ENCODE measurements at regions not wholly inside any gene's neighbourhood (a gene's known extent, or its start where the extent isn't known, plus 50 kb on each side); places are given as distances from the start of the nearest gene placed in this dataset.

DNA sequence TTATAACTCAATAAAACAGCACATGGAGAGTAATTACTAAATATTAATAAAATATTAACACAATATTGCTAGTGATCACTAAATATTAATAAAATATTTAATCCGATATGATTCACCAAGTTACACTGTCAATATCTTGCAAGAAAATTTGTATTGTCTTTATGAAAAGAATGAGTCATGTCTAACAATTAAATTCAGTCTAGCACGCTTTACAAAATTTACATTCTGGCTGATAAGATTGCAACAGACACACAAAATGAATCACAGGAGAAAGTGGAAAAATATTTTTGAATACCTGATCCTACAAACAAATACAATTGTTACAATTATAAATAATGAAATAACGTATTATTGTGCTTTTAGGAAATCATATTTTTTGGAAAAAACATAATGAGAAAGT, 567.2 kb downstream of the EFNA5 start:
- H3K18ac ChIP-seq (ENCODE audit: low read depth, low read length), result no peak overlapping the region
- H2BK15ac ChIP-seq (ENCODE audit: low read depth, low read length), result no peak overlapping the region
- H3K27me3 ChIP-seq (ENCODE audit: control insufficient read depth, insufficient read depth, low read length), result no peaks in the 10 kb centered on the region
- no peak overlapping the region for H3K9ac ChIP-seq (ENCODE audit: low read depth, low read length)
- no peak overlapping the region for H4K5ac ChIP-seq (ENCODE audit: low read depth, low read length)
- ATAC-seq (ENCODE audit: low read depth) (no peak), DNase-seq (no peak)
- intact Hi-C loops (cut with micrococcal nuclease), result no loop called here
- no peaks in the 10 kb centered on the region for H3K9me3 ChIP-seq (ENCODE audit: control insufficient read depth, insufficient read depth, low read length)
- no peak overlapping the region for H2AK9ac ChIP-seq (replicated peaks; ENCODE audit: low read depth, low read length, poor library complexity)
- H3K79me1 ChIP-seq (ENCODE audit: low read depth in 1 of 2, low read length in 2 of 2), result no peaks in the 10 kb centered on the region
- dilution Hi-C loops (cut with HindIII; ENCODE audit: low sequenced_read_pairs, unreplicated experiment), result no loop called here
- no peak overlapping the region for H3K4me2 ChIP-seq (ENCODE audit: low read depth, low read length)
- no peak overlapping the region for H2BK5ac ChIP-seq (ENCODE audit: low read depth, low read length, poor library complexity, severe bottlenecking)
- H4K20me1 ChIP-seq (ENCODE audit: insufficient read depth, low read length), result no peaks in the 10 kb centered on the region
- H2BK20ac ChIP-seq (ENCODE audit: low read depth, low read length), result no peak overlapping the region
- ChIA-PET POLR2A (ENCODE audit: unreplicated experiment) (no interaction called here), CTCF (no interaction called here)
- no peak overlapping the region for H4K8ac ChIP-seq (ENCODE audit: low read depth in 2 of 2, low read length in 2 of 2)
- H3K14ac ChIP-seq (replicated peaks; ENCODE audit: low read depth, low read length), result no peak overlapping the region
- no peak overlapping the region for H2AK5ac ChIP-seq (ENCODE audit: low read depth, low read length)
- H3K4me3 ChIP-seq (ENCODE audit: insufficient read depth, low read depth, low read length), result no peak overlapping the region
- no peak overlapping the region for H2AFZ ChIP-seq (replicated peaks; ENCODE audit: low read length, poor library complexity)
- no peaks in the 10 kb centered on the region for H3K4me1 ChIP-seq (ENCODE audit: control insufficient read depth, insufficient read depth, low read length)
- no TSS peak for BruUV-seq (replicated peaks)
- WGBS, 2 experiments (ENCODE audit: extremely low coverage in 2 of 2, insufficient read length in 1 of 2), result no CpG with 5 or more reads among the region's 3 CpGs
- H3K9me1 ChIP-seq (ENCODE audit: insufficient read depth, low read length), result no peaks in the 10 kb centered on the region
- H4K91ac ChIP-seq (ENCODE audit: insufficient read depth, low read depth, low read length), result no peak overlapping the region
- in situ Hi-C loops (cut with MboI; ENCODE audit: low sequenced_read_pairs), result no loop called here
- no peaks in the 10 kb centered on the region for H3K36me3 ChIP-seq (ENCODE audit: control insufficient read depth, insufficient read depth, low read length)
- H3K4ac ChIP-seq (ENCODE audit: low read depth, low read length), result no peak overlapping the region
- no peak overlapping the region for H3K23ac ChIP-seq (ENCODE audit: low read depth, low read length)
- no peak for TF ChIP-seq BHLHE40 (IDR thresholded peaks at IDR 0.05; ENCODE audit: low read depth, low read length)
- TF ChIP-seq, protein P1, sequence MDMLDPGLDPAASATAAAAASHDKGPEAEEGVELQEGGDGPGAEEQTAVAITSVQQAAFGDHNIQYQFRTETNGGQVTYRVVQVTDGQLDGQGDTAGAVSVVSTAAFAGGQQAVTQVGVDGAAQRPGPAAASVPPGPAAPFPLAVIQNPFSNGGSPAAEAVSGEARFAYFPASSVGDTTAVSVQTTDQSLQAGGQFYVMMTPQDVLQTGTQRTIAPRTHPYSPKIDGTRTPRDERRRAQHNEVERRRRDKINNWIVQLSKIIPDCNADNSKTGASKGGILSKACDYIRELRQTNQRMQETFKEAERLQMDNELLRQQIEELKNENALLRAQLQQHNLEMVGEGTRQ (IDR thresholded peaks at IDR 0.05; ENCODE audit: low read depth, low read length), result no peak
- TF ChIP-seq SMC3 (IDR thresholded peaks at IDR 0.05; ENCODE audit: low read depth, low read length), result no peak
- TF ChIP-seq RFX5 (IDR thresholded peaks at IDR 0.05; ENCODE audit: low read depth, low read length), result no peak
- TF ChIP-seq MAZ (IDR thresholded peaks at IDR 0.05; ENCODE audit: borderline replicate concordance, low read depth, low read length), result no peak
- TF ChIP-seq POLR2A (IDR thresholded peaks at IDR 0.05; ENCODE audit: low read depth, low read length), result no peak
- TF ChIP-seq, protein P2, sequence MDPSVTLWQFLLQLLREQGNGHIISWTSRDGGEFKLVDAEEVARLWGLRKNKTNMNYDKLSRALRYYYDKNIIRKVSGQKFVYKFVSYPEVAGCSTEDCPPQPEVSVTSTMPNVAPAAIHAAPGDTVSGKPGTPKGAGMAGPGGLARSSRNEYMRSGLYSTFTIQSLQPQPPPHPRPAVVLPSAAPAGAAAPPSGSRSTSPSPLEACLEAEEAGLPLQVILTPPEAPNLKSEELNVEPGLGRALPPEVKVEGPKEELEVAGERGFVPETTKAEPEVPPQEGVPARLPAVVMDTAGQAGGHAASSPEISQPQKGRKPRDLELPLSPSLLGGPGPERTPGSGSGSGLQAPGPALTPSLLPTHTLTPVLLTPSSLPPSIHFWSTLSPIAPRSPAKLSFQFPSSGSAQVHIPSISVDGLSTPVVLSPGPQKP (IDR thresholded peaks at IDR 0.05; ENCODE audit: borderline replicate concordance, low read depth, low read length), result no peak
- no peak for TF ChIP-seq CEBPB (IDR thresholded peaks at IDR 0.05; ENCODE audit: low read depth, low read length)
- TF ChIP-seq MXI1 (IDR thresholded peaks at IDR 0.05; ENCODE audit: borderline replicate concordance, low read depth, low read length), result no peak
- TF ChIP-seq, protein P3, sequence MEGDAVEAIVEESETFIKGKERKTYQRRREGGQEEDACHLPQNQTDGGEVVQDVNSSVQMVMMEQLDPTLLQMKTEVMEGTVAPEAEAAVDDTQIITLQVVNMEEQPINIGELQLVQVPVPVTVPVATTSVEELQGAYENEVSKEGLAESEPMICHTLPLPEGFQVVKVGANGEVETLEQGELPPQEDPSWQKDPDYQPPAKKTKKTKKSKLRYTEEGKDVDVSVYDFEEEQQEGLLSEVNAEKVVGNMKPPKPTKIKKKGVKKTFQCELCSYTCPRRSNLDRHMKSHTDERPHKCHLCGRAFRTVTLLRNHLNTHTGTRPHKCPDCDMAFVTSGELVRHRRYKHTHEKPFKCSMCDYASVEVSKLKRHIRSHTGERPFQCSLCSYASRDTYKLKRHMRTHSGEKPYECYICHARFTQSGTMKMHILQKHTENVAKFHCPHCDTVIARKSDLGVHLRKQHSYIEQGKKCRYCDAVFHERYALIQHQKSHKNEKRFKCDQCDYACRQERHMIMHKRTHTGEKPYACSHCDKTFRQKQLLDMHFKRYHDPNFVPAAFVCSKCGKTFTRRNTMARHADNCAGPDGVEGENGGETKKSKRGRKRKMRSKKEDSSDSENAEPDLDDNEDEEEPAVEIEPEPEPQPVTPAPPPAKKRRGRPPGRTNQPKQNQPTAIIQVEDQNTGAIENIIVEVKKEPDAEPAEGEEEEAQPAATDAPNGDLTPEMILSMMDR (conservative IDR thresholded peaks at IDR 0.05; ENCODE audit: low read depth, low read length), result no peak
- TF ChIP-seq FOS (IDR thresholded peaks at IDR 0.05; ENCODE audit: low read depth, low read length), result no peak
- no peak for TF ChIP-seq MAFK (IDR thresholded peaks at IDR 0.05; ENCODE audit: low read depth, low read length)
- no peak for TF ChIP-seq RCOR1 (IDR thresholded peaks at IDR 0.05; ENCODE audit: insufficient replicate concordance, low read length)
- TF ChIP-seq NFE2L2 (IDR thresholded peaks at IDR 0.05; ENCODE audit: low read depth, low read length), result no peak
- no peak for TF ChIP-seq RAD21 (IDR thresholded peaks at IDR 0.05; ENCODE audit: low read length)
- no peak for TF ChIP-seq CHD1 (IDR thresholded peaks at IDR 0.05; ENCODE audit: low read depth, low read length)
- H2BK120ac ChIP-seq (ENCODE audit: low read depth, low read length), result no peak overlapping the region
- H3K27ac ChIP-seq (ENCODE audit: insufficient read depth, low read length), result no peak overlapping the region
- H3K56ac ChIP-seq (ENCODE audit: extremely low read depth, insufficient read depth, low read length), result no peak overlapping the region

Data from IMR-90 (cell line).